Tibial artery (tissue), 4 donors: ENCODE measurements at regions not wholly inside any gene's neighbourhood (a gene's known extent, or its start where the extent isn't known, plus 50 kb on each side); places are given as distances from the start of the nearest gene placed in this dataset.

ENCODE experiments used
- DNase-seq, 2 donors: peaks; one replicate each; pipeline ENCODE4 v3.0.0-alpha.2; 2019
- H3K27ac ChIP-seq, 2 donors: fragments of 200-600 bp; sonication (generic) in 1 of 2; 1 replicate in 1 of 2; 2 replicates in 1 of 2; pipeline ENCODE4 v1.5.1; 2018 to 2019; ENCODE audit warnings: mild to moderate bottlenecking in 1 of 2
- H3K27me3 ChIP-seq, 2 donors: fragments of 200-600 bp; sonication (generic) in 1 of 2; one replicate each; pipeline versions ENCODE4 v1.5.1 to v1.6.0; 2016 to 2019
- H3K36me3 ChIP-seq, 3 donors: fragments of 200-600 bp; sonication (generic) in 2 of 3; one replicate each; pipeline ENCODE4 v1.5.1; 2016 to 2019; ENCODE audit warnings: mild to moderate bottlenecking in 2 of 3
- H3K4me1 ChIP-seq, 4 donors: fragments of 200-600 bp; sonication (generic) in 2 of 4; 1 replicate in 3 of 4; 2 replicates in 1 of 4; pipeline ENCODE4 v1.5.1; 2016 to 2019
- H3K4me3 ChIP-seq, 2 donors: fragments of 200-600 bp; sonication (generic) in 1 of 2; 1 replicate in 1 of 2; 2 replicates in 1 of 2; pipeline ENCODE4 v1.5.1; 2018 to 2019; ENCODE audit warnings: mild to moderate bottlenecking in 2 of 2
- H3K9me3 ChIP-seq, 3 donors: fragments of 200-600 bp; sonication (generic) in 1 of 3; one replicate each; pipeline ENCODE4 v1.5.1; 2016 to 2019
- CTCF ChIP-seq, 2 experiments: fragments of 200-600 bp in 1 of 2; fragments of 450-650 bp in 1 of 2; IDR thresholded peaks; one replicate each; pipeline ENCODE4 v1.5.1; 2017 to 2019; ENCODE audit warnings: antibody characterized with exemption in 2 of 2, mild to moderate bottlenecking in 1 of 2, moderate library complexity in 1 of 2
- intact Hi-C: fragments of 100-400 bp; cut with DNase I; formaldehyde crosslinking; loops from one replicate; pipeline ENCODE4 v1.15.0; 2023; ENCODE audit warnings: low total_unique reads

GRCh38 chr2:67689651-67690050 lies 292.5 kb downstream of the ETAA1 start:
- TF ChIP-seq CTCF (IDR thresholded peaks at IDR 0.05) = no peak
- H3K27ac ChIP-seq = no peak overlapping the region
- no peak overlapping the region for H3K4me3 ChIP-seq
- DNase-seq = no peak
- peaks cover 0 to 4% (median 0%) of the 10 kb centered on the region in 4 donors for H3K4me1 ChIP-seq
- H3K36me3 ChIP-seq = no peaks in the 10 kb centered on the region
- H3K9me3 ChIP-seq = no peaks in the 10 kb centered on the region
- intact Hi-C loops = no loop called here
- peaks cover 0 to 7% of the 10 kb centered on the region in 2 donors for H3K27me3 ChIP-seq

- peaks cover 0 to 4% (median 0%) of the 10 kb centered on the region in 4 donors for H3K4me1 ChIP-seq
- intact Hi-C loops = no loop called here
- no peak overlapping the region for H3K27ac ChIP-seq
- no peak for DNase-seq
- H3K9me3 ChIP-seq = no peaks in the 10 kb centered on the region
- no peak overlapping the region for H3K4me3 ChIP-seq
- H3K36me3 ChIP-seq = no peaks in the 10 kb centered on the region
- TF ChIP-seq CTCF (IDR thresholded peaks at IDR 0.05) = no peak
- H3K27me3 ChIP-seq = peaks cover 0 to 7% of the 10 kb centered on the region in 2 donors
Observed at GRCh38 chr2:67694445-67694844, 297.3 kb downstream of the ETAA1 start.

- Histone ChIP-seq H3K9me3 (no peaks in the 10 kb centered on the region), H3K4me1 (no peaks in the 10 kb centered on the region), H3K27me3 (no peaks in the 10 kb centered on the region), H3K27ac (no peak overlapping the region), H3K4me3 (no peak overlapping the region), H3K36me3 (no peaks in the 10 kb centered on the region)
- no peak for TF ChIP-seq CTCF (IDR thresholded peaks at IDR 0.05)
- no peak for DNase-seq
- intact Hi-C loops = no loop called here
Observed at GRCh38 chr2:67701011-67701410, 303.9 kb downstream of the ETAA1 start.

- Histone ChIP-seq H3K9me3 (no peaks in the 10 kb centered on the region), H3K36me3 (no peaks in the 10 kb centered on the region), H3K4me3 (no peak overlapping the region), H3K27ac (no peak overlapping the region), H3K4me1 (no peaks in the 10 kb centered on the region), H3K27me3 (no peaks in the 10 kb centered on the region)
- TF ChIP-seq CTCF (IDR thresholded peaks at IDR 0.05) = no peak
- DNase-seq = no peak
- intact Hi-C loops = no loop called here
Observed at GRCh38 chr2:67702284-67702683, 305.2 kb downstream of the ETAA1 start.

GRCh38 chr2:67702937-67703336 lies 305.8 kb downstream of the ETAA1 start:
- intact Hi-C loops = no loop called here
- Histone ChIP-seq H3K4me1 (no peaks in the 10 kb centered on the region), H3K36me3 (no peaks in the 10 kb centered on the region), H3K27ac (no peak overlapping the region), H3K9me3 (no peaks in the 10 kb centered on the region), H3K27me3 (no peaks in the 10 kb centered on the region), H3K4me3 (no peak overlapping the region)
- DNase-seq = no peak
- no peak for TF ChIP-seq CTCF (IDR thresholded peaks at IDR 0.05)

GRCh38 chr2:67706082-67706481 lies 308.9 kb downstream of the ETAA1 start:
- DNase-seq = no peak
- Histone ChIP-seq H3K4me3 (no peak overlapping the region), H3K9me3 (no peaks in the 10 kb centered on the region), H3K27me3 (no peaks in the 10 kb centered on the region), H3K27ac (no peak overlapping the region), H3K4me1 (no peaks in the 10 kb centered on the region), H3K36me3 (no peaks in the 10 kb centered on the region)
- intact Hi-C loops = no loop called here
- TF ChIP-seq CTCF (IDR thresholded peaks at IDR 0.05) = no peak
